Tibial artery (tissue), 4 donors: ENCODE measurements at regions not wholly inside any gene's neighbourhood (a gene's known extent, or its start where the extent isn't known, plus 50 kb on each side); places are given as distances from the start of the nearest gene placed in this dataset.

Experiments used
- DNase-seq, 2 donors: peaks; one replicate each; pipeline ENCODE4 v3.0.0-alpha.2; 2019
- H3K27ac ChIP-seq, 2 donors: fragments of 200-600 bp; sonication (generic) in 1 of 2; 1 replicate in 1 of 2; 2 replicates in 1 of 2; pipeline ENCODE4 v1.5.1; 2018 to 2019; ENCODE audit warnings: mild to moderate bottlenecking in 1 of 2
- H3K27me3 ChIP-seq, 2 donors: fragments of 200-600 bp; sonication (generic) in 1 of 2; one replicate each; pipeline versions ENCODE4 v1.5.1 to v1.6.0; 2016 to 2019
- H3K36me3 ChIP-seq, 3 donors: fragments of 200-600 bp; sonication (generic) in 2 of 3; one replicate each; pipeline ENCODE4 v1.5.1; 2016 to 2019; ENCODE audit warnings: mild to moderate bottlenecking in 2 of 3
- H3K4me1 ChIP-seq, 4 donors: fragments of 200-600 bp; sonication (generic) in 2 of 4; 1 replicate in 3 of 4; 2 replicates in 1 of 4; pipeline ENCODE4 v1.5.1; 2016 to 2019
- H3K4me3 ChIP-seq, 2 donors: fragments of 200-600 bp; sonication (generic) in 1 of 2; 1 replicate in 1 of 2; 2 replicates in 1 of 2; pipeline ENCODE4 v1.5.1; 2018 to 2019; ENCODE audit warnings: mild to moderate bottlenecking in 2 of 2
- H3K9me3 ChIP-seq, 3 donors: fragments of 200-600 bp; sonication (generic) in 1 of 3; one replicate each; pipeline ENCODE4 v1.5.1; 2016 to 2019
- intact Hi-C: fragments of 100-400 bp; cut with DNase I; formaldehyde crosslinking; loops from one replicate; pipeline ENCODE4 v1.15.0; 2023; ENCODE audit warnings: low total_unique reads
- TF ChIP-seq, protein P1 (sequence below), 2 experiments: fragments of 200-600 bp in 1 of 2; fragments of 450-650 bp in 1 of 2; IDR thresholded peaks; one replicate each; pipeline ENCODE4 v1.5.1; 2017 to 2019; ENCODE audit warnings: antibody characterized with exemption in 2 of 2, mild to moderate bottlenecking in 1 of 2, moderate library complexity in 1 of 2

DNA sequence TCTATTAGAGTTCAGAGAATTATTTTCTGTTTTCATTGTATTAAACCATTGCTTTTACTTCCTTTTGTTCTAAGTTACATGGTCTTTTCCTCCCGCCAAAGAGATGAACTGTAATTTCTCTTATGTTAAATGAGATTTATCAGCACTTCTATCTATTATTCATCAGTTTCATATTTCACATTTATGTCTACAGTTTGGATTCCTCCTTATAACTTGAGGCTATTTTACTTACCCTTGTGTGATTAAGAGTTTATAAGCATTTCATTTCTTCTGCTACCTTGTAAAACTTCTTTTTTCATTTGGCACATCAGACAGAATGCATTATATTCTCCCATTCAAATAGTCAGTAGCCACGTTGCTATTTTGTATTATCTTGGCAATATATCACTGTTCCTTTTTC, 248.2 kb downstream of the PLA2G4A start:
- intact Hi-C loops = no loop called here
- DNase-seq = no peak
- no peaks in the 10 kb centered on the region for H3K27me3 ChIP-seq
- H3K27ac ChIP-seq = no peak overlapping the region
- TF ChIP-seq, protein P1, sequence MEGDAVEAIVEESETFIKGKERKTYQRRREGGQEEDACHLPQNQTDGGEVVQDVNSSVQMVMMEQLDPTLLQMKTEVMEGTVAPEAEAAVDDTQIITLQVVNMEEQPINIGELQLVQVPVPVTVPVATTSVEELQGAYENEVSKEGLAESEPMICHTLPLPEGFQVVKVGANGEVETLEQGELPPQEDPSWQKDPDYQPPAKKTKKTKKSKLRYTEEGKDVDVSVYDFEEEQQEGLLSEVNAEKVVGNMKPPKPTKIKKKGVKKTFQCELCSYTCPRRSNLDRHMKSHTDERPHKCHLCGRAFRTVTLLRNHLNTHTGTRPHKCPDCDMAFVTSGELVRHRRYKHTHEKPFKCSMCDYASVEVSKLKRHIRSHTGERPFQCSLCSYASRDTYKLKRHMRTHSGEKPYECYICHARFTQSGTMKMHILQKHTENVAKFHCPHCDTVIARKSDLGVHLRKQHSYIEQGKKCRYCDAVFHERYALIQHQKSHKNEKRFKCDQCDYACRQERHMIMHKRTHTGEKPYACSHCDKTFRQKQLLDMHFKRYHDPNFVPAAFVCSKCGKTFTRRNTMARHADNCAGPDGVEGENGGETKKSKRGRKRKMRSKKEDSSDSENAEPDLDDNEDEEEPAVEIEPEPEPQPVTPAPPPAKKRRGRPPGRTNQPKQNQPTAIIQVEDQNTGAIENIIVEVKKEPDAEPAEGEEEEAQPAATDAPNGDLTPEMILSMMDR (IDR thresholded peaks at IDR 0.05) = no peak
- H3K4me1 ChIP-seq = no peaks in the 10 kb centered on the region
- H3K36me3 ChIP-seq = no peaks in the 10 kb centered on the region
- no peak overlapping the region for H3K4me3 ChIP-seq
- H3K9me3 ChIP-seq = peaks cover 0 to 6% (median 0%) of the 10 kb centered on the region in 3 donors

DNA sequence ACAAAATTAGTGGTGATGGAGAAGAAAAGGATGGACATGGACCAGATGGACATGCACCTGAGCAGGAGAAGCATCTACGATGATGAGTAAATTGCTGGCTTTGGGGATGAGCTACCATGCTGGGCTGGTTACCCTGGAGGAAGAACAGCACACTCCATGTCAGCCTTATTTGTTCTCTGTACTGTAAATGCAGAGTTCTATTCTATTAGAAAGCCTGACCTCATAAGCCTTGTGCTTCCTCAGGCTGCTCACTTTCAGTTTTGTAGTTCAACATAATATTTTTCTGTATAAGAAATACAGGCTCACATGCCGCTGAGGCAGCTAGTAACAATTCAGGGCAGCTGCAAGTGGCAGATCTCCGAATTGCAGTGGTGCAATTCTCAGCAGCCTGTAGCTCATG, 249.6 kb downstream of the PLA2G4A start:
- DNase-seq = no peak
- no peaks in the 10 kb centered on the region for H3K4me1 ChIP-seq
- peaks cover 0 to 6% (median 0%) of the 10 kb centered on the region in 3 donors for H3K9me3 ChIP-seq
- H3K27me3 ChIP-seq = no peaks in the 10 kb centered on the region
- H3K36me3 ChIP-seq = no peaks in the 10 kb centered on the region
- intact Hi-C loops = no loop called here
- H3K27ac ChIP-seq = no peak overlapping the region
- TF ChIP-seq, protein P1 (IDR thresholded peaks at IDR 0.05) = no peak
- H3K4me3 ChIP-seq = no peak overlapping the region

DNA sequence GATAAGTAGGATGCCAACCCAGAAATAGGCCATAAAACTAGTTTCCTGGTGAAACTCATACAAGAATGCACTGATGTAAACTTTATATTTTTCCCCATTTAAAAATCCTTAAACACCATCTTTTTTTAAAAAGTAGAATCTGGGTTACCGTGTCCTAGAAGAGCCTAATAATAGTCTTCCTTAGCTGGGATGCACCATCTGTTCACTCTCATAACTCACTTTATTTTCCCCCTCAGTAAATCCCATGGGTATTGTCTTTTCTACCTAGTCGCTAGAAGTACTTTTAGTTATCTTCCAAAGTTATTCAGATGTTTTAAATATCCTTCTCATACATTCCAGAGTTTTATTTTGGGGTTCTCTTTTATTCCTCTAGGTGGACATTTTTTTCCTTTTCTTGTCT, 250.2 kb downstream of the PLA2G4A start:
- DNase-seq = no peak
- intact Hi-C loops = no loop called here
- TF ChIP-seq, protein P1 (IDR thresholded peaks at IDR 0.05) = no peak

DNA sequence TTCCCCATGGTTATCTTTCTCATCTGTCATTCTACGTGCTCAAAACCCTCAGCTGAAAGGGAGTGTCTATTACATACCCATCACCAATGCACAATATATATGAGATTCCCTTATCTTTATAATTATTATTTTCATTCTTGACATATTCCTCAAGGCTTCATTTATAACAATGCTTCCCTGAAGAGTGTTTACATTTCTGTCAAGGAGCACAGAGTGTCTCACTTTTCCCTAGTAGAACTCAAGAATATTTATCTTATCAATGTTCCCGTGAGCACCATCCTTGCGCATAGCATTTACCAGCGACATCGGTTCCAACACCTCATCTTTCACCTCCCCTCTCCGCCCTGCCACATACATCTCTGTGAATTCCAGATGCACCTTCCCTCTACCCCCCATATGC, 250.6 kb downstream of the PLA2G4A start:
- TF ChIP-seq, protein P1 (IDR thresholded peaks at IDR 0.05) = no peak
- H3K4me3 ChIP-seq = no peak overlapping the region
- no peak for DNase-seq
- H3K27ac ChIP-seq = no peak overlapping the region
- intact Hi-C loops = no loop called here
- H3K36me3 ChIP-seq = no peaks in the 10 kb centered on the region
- no peaks in the 10 kb centered on the region for H3K4me1 ChIP-seq
- peaks cover 0 to 6% (median 0%) of the 10 kb centered on the region in 3 donors for H3K9me3 ChIP-seq
- H3K27me3 ChIP-seq = no peaks in the 10 kb centered on the region

More for the DNA sequence above, 250.2 kb downstream of the PLA2G4A start:
- Histone ChIP-seq H3K27me3 (no peaks in the 10 kb centered on the region), H3K4me3 (no peak overlapping the region), H3K36me3 (no peaks in the 10 kb centered on the region), H3K27ac (no peak overlapping the region), H3K4me1 (no peaks in the 10 kb centered on the region), H3K9me3 (peaks cover 0 to 6% (median 0%) of the 10 kb centered on the region in 3 donors)

DNA sequence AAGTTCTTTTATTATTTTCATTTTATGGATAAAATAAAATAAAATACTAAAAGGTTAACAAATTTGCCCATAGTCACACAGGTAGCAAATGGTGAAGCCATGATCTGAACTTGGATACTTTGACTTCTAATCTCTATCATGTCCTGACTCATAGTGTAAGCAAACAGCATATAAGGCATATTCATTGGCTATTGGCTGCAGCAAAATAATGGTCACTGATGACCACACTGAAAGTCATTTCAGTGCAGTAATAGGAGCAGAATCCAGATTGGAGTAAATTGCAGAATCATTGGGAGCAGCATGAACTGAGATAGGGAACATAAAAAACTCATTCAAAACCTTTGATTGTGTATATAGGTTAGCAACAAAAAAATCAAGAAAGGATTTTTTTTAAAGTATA, 262.9 kb downstream of the PLA2G4A start:
- no peak for DNase-seq
- intact Hi-C loops = no loop called here
- no peaks in the 10 kb centered on the region for H3K4me1 ChIP-seq
- H3K9me3 ChIP-seq = peaks cover 0 to 2% (median 0%) of the 10 kb centered on the region in 3 donors
- TF ChIP-seq, protein P1 (IDR thresholded peaks at IDR 0.05) = no peak
- H3K27me3 ChIP-seq = no peaks in the 10 kb centered on the region
- H3K27ac ChIP-seq = no peak overlapping the region
- H3K36me3 ChIP-seq = no peaks in the 10 kb centered on the region
- no peak overlapping the region for H3K4me3 ChIP-seq

DNA sequence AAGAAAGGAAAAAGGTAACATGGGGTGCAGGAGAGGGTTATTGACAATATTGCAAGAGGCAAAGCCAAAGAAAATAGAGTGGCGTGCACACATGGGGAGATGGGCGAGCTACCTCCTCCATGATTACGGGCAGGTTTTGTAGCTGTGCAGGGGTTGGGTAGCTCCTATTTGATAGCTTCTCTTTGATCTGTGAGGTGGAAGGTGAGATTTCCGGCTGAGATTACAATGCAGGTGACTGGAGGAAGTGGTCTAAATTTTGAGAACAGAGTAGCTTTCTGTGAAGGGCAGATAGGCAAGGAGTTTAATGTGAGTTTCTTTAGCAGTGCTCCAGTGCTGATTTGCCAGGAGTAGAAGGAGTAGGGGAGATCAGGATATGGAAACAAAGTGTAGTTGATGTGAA, 263.4 kb downstream of the PLA2G4A start:
- no peak for DNase-seq
- intact Hi-C loops = no loop called here
- no peak overlapping the region for H3K4me3 ChIP-seq
- TF ChIP-seq, protein P1 (IDR thresholded peaks at IDR 0.05) = no peak
- peaks cover 0 to 2% (median 0%) of the 10 kb centered on the region in 3 donors for H3K9me3 ChIP-seq
- no peaks in the 10 kb centered on the region for H3K27me3 ChIP-seq
- H3K36me3 ChIP-seq = no peaks in the 10 kb centered on the region
- H3K27ac ChIP-seq = no peak overlapping the region
- no peaks in the 10 kb centered on the region for H3K4me1 ChIP-seq
